Suprapubic skin (tissue), 3 donors: ENCODE measurements at regions not wholly inside any gene's neighbourhood (a gene's known extent, or its start where the extent isn't known, plus 50 kb on each side); places are given as distances from the start of the nearest gene placed in this dataset.

Experiments
- CTCF ChIP-seq, 2 donors: fragments of 200-600 bp in 1 of 2; fragments of 450-650 bp in 1 of 2; sonication (generic) in 1 of 2; IDR thresholded peaks; one replicate each; pipeline ENCODE4 v1.5.1; 2016 to 2019; ENCODE audit warnings: antibody characterized with exemption in 2 of 2, mild to moderate bottlenecking in 1 of 2, moderate library complexity in 1 of 2
- POLR2A ChIP-seq, 2 donors: fragments of 450-650 bp; IDR thresholded peaks; one replicate each; pipeline ENCODE4 v1.6.1; 2017; ENCODE audit warnings: antibody characterized with exemption in 2 of 2, mild to moderate bottlenecking in 2 of 2, moderate library complexity in 2 of 2

DNA sequence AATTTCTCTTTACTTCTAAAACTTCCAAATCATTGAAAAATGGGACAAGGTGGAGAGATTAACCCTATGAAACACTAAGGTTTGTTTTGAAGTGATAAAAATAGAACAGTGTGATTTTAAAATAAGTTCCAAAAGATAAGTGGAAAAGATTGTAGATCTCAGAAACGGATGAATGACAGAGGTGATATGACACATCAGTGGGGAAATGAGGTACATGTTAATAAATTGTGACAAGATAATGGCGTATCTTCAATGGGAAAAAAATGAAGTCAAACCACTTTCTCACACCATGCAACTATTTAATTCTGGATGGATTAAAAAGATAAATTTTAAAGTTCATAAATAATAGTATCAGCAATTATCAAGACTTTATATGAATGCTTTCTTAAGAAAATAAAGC is 159.7 kb upstream of the VWC2 start:
- TF ChIP-seq POLR2A (IDR thresholded peaks at IDR 0.05) (no peak), CTCF (IDR thresholded peaks at IDR 0.05) (no peak)
